NCI-H2029 treated with DMSO at 0.1 percent for 48 hours (cell line): ENCODE measurements at regions not wholly inside any gene's neighbourhood (a gene's known extent, or its start where the extent isn't known, plus 50 kb on each side); places are given as distances from the start of the nearest gene placed in this dataset.
A peak's percentile ranks its signal among the peaks of the same experiment; 100 is the strongest.

Source experiments
- DNase-seq: peaks from one replicate; lab custom pipeline; 2025; lab: John Stamatoyannopoulos, UW

DNA sequence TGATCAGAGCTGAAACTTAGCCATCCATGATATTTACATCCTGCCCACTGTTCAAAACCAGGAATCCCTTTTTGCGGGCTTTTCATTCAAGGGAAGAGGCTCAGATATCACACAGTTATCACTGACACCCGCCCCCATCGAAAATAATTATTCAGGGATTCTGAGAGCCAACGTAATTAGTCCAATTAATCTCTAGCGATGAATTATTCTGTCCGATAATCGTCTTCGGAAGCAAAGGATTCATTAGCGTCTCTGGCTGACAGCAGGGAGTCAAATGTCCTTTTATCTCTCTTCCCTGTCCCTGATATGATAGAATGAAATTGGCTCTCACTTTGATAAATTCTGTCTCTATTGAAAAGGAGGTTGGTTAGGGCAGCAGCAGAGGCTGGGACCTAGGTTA lies 140.4 kb upstream of the IPO9 start:
- DNase-seq: no peak

DNA sequence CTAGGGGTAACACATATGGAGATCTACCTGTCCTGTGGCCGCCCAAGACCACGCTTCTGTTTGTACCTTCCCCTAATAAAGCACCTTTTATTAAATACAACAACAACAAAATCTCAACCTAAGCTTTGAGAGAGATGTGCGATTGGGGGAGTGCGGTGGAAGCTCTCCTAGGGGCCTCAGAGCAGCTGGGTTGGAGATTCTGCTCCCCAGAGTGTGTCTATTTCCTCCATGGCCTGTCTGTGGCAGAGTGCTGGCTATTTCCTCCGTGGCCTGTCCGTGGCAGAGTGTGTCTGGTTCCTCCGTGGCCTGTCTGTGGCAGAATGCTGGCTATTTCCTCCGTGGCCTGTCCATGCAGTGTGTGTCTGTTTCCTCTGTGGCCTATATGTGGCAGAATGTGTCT lies 139.3 kb upstream of the IPO9 start:
- no peak for DNase-seq

DNA sequence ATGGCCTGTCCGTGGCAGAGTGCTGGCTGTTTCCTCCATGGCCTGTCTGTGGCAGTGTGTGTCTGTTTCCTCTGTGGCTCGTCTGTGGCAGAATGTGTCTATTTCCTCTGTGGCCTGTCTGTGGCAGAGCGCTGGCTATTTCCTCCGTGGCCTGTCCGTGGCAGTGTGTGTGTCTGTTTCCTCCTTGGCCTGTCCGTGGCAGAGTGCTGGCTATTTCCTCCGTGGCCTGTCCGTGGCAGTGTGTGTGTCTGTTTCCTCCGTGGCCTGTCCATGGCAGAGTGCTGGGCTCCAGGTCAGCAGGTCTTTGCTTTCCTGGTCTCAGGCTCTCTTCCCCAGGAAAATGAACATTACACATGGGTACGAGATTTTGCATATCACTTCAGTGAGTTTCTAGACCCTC lies 138.4 kb upstream of the IPO9 start:
- DNase-seq: no peak

- no peak for DNase-seq
Observed at GRCh38 chr1:201691716-201692554, 137.0 kb upstream of the IPO9 start.

DNA sequence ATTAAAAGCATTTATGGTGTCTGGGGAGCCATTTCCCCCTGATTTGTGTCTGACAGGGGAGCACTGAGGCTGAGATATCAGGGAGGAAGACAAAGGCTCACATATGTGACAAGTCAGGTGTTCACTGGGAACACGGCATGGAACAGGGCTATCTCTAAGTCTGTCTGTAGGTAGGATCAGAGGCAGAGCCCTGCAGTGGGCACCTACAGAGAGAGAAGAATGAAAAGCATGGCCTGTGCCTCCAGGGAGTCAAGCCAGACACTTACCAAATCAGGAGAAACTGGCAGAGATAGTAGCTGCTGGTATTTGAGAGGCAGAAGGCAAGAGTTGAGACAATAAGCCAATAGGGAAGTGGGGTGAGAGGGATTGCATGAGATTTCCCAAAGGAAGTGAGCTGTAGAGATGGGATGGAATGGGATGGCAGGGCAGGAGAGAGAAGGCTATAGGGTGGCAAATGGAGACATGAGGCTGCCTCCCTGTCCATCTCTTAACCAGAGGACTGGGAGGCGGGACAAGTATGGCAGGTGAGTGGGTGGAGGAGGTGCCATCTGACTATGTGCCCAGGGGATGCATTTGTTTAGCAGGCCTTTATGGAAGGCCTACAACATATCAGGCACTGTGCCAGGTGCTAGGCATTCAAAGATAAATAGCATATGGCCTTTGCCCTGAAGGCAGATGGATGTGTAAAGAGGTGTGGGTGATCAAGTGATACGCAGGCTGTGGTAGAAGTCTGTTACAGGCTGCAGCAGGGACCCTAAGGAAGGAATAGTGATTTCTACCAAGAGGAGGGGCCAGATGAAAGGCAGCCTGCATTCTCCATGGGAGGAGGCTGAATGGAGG lies 136.2 kb upstream of the IPO9 start:
- peak; percentile 30 for DNase-seq

GRCh38 chr1:201693890-201694607 lies 134.9 kb upstream of the IPO9 start:
- no peak for DNase-seq

- no peak for DNase-seq
Observed at GRCh38 chr1:201694608-201695335, 134.2 kb upstream of the IPO9 start.

GRCh38 chr1:201695607-201696006 lies 133.3 kb upstream of the IPO9 start:
- DNase-seq: no peak

DNA sequence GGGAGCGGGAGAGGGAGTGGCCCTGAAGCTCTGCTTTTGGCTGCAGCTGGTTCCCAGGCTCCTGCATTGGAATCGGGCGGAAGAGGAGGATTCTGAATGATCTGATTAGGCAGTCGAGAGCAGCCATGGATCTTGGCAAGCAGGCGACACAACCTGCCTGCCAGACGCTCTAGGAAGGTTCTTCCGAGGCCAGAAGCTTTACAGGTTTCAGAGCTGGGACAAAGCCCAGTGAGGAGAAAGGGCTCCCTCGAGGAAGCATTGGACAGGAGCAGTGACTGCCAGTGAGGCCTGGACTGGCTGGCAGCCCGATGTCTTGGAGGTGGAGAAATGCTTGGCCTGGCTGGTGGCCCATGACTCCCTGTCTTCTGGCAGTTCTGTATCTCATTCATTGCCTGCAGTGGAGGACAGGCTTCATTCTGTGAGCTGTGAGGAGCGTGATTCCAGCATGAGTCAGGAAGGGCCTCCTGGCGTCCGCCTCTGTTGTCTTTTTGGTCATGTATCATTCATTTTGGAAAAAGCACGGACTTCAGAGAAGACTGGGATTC lies 132.7 kb upstream of the IPO9 start:
- peak; percentile 21 for DNase-seq

GRCh38 chr1:201697174-201697573 lies 131.8 kb upstream of the IPO9 start:
- DNase-seq: no peak

GRCh38 chr1:201701831-201702230 lies 127.1 kb upstream of the IPO9 start:
- DNase-seq: no peak

GRCh38 chr1:201702936-201703335 lies 126.0 kb upstream of the IPO9 start:
- DNase-seq: peak; percentile 84

GRCh38 chr1:201703621-201704438 lies 125.1 kb upstream of the IPO9 start:
- peak; percentile 35 for DNase-seq

DNA sequence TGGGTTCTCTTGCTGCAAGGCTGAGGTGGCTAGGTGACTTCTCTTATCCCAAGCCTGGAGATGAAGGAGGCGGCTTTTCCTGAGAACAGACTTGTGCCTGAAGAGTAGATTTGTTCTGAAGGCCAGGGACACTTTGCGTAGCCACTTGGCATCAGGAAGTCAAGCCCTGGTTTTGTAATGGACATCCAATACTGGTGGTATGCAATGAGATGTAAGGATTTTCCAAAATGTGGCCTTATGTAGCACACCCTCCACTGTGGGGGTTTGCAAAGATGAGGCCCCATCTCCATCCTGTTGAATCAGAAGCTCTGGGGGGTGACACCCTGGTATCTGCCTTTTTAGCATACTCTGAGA lies 124.5 kb upstream of the IPO9 start:
- DNase-seq: no peak

- no peak for DNase-seq
Observed at GRCh38 chr1:201705389-201705788, 123.6 kb upstream of the IPO9 start.

GRCh38 chr1:201706109-201706508 lies 122.8 kb upstream of the IPO9 start:
- no peak for DNase-seq

GRCh38 chr1:201707027-201707426 lies 121.9 kb upstream of the IPO9 start:
- DNase-seq: no peak

DNA sequence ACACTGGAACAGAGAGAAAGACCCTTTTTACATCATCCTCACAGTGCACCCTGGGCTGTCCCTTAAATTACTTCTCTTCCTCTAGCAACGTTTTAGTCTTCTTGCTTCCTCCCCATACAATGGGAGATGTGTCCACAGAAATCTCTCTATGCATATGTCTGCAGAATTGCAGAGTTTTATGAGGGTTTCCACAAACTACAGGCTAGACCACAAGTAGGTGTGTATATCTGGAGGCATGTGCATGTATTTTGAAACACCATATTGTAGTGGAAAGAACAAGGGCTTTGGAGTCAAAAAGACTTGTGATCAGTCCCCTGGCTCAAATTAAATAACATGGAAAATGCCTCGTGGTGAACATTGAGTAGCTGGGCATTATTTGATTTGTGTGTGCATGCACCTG lies 121.3 kb upstream of the IPO9 start:
- DNase-seq: no peak

- DNase-seq: peak; percentile 29
Observed at GRCh38 chr1:201708085-201708512, 120.9 kb upstream of the IPO9 start.

DNA sequence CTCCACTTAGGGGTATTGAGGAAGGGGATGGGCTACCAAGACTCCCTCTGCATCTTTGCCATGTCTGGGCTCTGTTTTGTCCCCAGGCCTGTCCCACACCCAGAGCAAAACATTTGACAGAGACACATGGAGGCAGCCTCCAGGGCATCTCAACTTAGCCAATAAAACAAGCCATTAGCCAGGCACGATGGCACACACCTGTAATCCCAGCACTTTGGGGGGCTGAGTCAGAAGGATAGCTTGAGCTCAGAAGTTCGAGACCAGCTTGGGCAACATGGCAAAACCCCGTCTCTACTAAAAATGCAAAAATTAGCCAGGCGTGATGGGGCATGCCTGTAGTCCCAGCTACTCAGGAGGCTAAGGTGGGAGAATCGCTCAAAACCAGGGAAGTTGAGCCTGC lies 120.3 kb upstream of the IPO9 start:
- DNase-seq: no peak
